Adipocyte (in vitro differentiated cells): ENCODE measurements at regions not wholly inside any gene's neighbourhood (a gene's known extent, or its start where the extent isn't known, plus 50 kb on each side); places are given as distances from the start of the nearest gene placed in this dataset.

Experiments
- DNase-seq: peaks from one replicate; pipeline ENCODE4 v3.0.0-alpha.2; 2015; ENCODE audit warnings: low read depth
- H3K27me3 ChIP-seq: replicated peaks from 2 replicates; pipeline ENCODE4 v1.7.0; 2013; ENCODE audit warnings: mild to moderate bottlenecking, low read length, moderate library complexity; ENCODE audit not compliant: control insufficient read depth, insufficient read depth
- H3K36me3 ChIP-seq: 2 replicates; pipeline ENCODE4 v1.7.0; 2013; ENCODE audit warnings: low read length, mild to moderate bottlenecking, moderate library complexity; ENCODE audit not compliant: control insufficient read depth, insufficient read depth, severe bottlenecking
- H3K4me1 ChIP-seq: 2 replicates; pipeline ENCODE4 v1.7.0; 2013; ENCODE audit warnings: mild to moderate bottlenecking, low read length, moderate library complexity; ENCODE audit not compliant: control insufficient read depth, insufficient read depth
- H3K4me3 ChIP-seq: 2 replicates; pipeline ENCODE4 v1.7.0; 2013; ENCODE audit warnings: mild to moderate bottlenecking, low read length, moderate library complexity
- H3K9ac ChIP-seq: 2 replicates; pipeline ENCODE4 v1.7.0; 2013; ENCODE audit warnings: mild to moderate bottlenecking, low read length, moderate library complexity
- H3K9me3 ChIP-seq: 2 replicates; pipeline ENCODE4 v1.7.0; 2013; ENCODE audit warnings: mild to moderate bottlenecking, low read length, moderate library complexity; ENCODE audit not compliant: control insufficient read depth

DNA sequence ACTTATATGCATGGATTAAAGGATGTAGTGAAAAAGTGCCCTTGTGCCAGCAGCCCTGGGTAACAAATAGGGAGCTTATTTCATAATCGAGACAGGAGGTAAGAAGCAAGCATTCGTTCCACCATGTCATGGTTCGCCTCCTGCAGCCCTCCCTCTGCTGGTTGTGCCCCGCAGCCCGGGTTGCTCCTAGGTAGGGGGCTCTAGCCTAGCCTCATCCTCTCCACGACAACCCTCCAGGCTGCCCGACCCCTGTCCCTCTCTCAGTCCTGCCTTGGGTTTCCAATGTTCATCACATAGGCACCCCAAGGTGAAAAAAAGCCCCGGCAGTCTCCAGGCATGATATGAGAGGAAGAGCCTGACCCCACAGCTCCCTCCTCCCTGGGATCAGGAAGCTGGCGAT lies 75.5 kb upstream of the SYNDIG1 start:
- Histone ChIP-seq H3K36me3 (no peaks in the 10 kb centered on the region), H3K4me1 (no peaks in the 10 kb centered on the region), H3K9ac (no peak overlapping the region), H3K27me3 (peaks cover 48% of the 10 kb centered on the region), H3K4me3 (no peak overlapping the region), H3K9me3 (no peaks in the 10 kb centered on the region)
- DNase-seq = no peak

DNA sequence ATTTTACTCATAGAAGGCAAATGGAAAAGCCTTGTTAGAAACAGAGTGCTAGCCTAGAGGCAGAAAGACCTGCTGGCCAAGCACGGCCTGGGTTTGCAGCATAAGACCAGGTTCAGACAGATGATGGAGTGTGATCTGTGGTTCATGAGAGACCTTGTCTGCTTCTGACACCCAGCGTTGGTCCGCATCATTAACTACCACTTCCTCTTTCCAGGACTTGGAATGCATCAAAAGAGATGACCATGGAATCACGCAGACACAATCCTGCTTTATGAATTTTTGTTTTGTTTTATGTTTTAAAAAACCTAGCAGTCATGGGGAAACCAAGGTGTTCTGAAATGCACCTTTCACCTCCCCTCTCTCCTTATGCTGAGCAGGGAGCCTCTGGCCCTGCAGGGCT lies 76.8 kb upstream of the SYNDIG1 start:
- no peak for DNase-seq

GRCh38 chr20:24389686-24390085 lies 79.7 kb upstream of the SYNDIG1 start:
- no peak for DNase-seq

More for the DNA sequence above, 76.8 kb upstream of the SYNDIG1 start:
- Histone ChIP-seq H3K4me1 (no peaks in the 10 kb centered on the region), H3K9me3 (no peaks in the 10 kb centered on the region), H3K4me3 (no peak overlapping the region), H3K27me3 (peaks cover 60% of the 10 kb centered on the region), H3K9ac (no peak overlapping the region), H3K36me3 (no peaks in the 10 kb centered on the region)

DNA sequence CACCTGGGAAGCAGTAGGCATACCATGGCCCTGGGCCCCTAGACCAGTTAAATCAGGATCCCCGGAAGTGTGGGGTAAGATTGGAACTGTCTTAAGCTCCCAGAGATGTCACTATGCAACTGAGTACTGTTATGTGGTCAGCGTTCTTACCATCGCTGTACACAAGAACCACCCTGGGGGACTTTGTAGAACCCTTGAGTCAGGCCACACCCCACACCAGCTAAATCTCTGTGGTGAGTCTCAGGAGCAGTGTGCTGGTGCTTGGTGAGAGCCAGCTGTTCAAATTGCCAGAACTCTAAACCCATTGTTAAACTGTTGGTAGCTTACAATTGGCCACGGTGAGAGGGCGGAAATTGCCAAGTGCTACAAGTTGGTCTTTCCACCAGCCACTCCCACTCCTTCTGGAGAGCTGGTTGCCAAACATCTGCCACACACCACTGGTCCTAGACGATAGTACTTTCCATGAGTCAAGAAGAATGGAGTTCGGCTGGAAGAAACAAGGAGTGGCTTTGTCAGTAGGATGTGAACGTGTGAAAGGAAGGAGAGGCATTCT lies 80.5 kb upstream of the SYNDIG1 start:
- no peak for DNase-seq
- H3K36me3 ChIP-seq = no peaks in the 10 kb centered on the region
- H3K27me3 ChIP-seq = peaks cover 58% of the 10 kb centered on the region
- H3K9me3 ChIP-seq = no peaks in the 10 kb centered on the region
- H3K4me1 ChIP-seq = no peaks in the 10 kb centered on the region
- no peak overlapping the region for H3K9ac ChIP-seq
- no peak overlapping the region for H3K4me3 ChIP-seq

More at GRCh38 chr20:24389686-24390085, 79.7 kb upstream of the SYNDIG1 start:
- H3K9ac ChIP-seq = no peak overlapping the region
- H3K27me3 ChIP-seq = peaks cover 58% of the 10 kb centered on the region
- no peaks in the 10 kb centered on the region for H3K9me3 ChIP-seq
- no peaks in the 10 kb centered on the region for H3K36me3 ChIP-seq
- no peak overlapping the region for H3K4me3 ChIP-seq
- H3K4me1 ChIP-seq = no peaks in the 10 kb centered on the region

- peaks cover 54% of the 10 kb centered on the region for H3K27me3 ChIP-seq
- no peak overlapping the region for H3K4me3 ChIP-seq
- H3K36me3 ChIP-seq = no peaks in the 10 kb centered on the region
- H3K9me3 ChIP-seq = no peaks in the 10 kb centered on the region
- no peaks in the 10 kb centered on the region for H3K4me1 ChIP-seq
- no peak for DNase-seq
- H3K9ac ChIP-seq = no peak overlapping the region
Measured at GRCh38 chr20:24385547-24385946, 83.9 kb upstream of the SYNDIG1 start.

DNA sequence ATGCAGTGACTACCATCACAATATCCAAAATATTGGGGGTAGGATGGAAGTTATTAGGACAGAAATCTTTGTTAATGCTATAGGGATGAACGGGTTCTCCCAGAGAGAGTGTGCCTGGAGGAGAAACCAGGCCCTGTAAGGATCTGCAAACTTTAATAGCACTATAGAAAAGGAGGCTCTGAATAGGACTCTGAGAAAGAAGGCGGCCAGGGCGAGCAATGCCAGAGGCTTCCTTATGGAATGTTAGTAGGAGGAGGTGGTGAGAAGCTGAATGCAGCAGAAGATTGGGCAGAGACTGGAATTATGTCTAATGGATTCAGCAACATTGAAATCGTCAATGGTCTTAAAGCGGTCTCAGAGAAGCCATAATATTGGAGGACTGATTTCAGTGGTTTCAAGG lies 84.6 kb upstream of the SYNDIG1 start:
- Histone ChIP-seq H3K27me3 (peaks cover 48% of the 10 kb centered on the region), H3K4me3 (no peak overlapping the region), H3K9me3 (no peaks in the 10 kb centered on the region), H3K9ac (no peak overlapping the region), H3K4me1 (peaks cover 2% of the 10 kb centered on the region), H3K36me3 (no peaks in the 10 kb centered on the region)
- DNase-seq = no peak

- no peak overlapping the region for H3K4me3 ChIP-seq
- DNase-seq = no peak
- peaks cover 15% of the 10 kb centered on the region for H3K4me1 ChIP-seq
- no peaks in the 10 kb centered on the region for H3K36me3 ChIP-seq
- H3K27me3 ChIP-seq = peaks cover 29% of the 10 kb centered on the region
- H3K9ac ChIP-seq = no peak overlapping the region
- H3K9me3 ChIP-seq = no peaks in the 10 kb centered on the region
Measured at GRCh38 chr20:24382743-24383142, 86.7 kb upstream of the SYNDIG1 start.

- no peaks in the 10 kb centered on the region for H3K9me3 ChIP-seq
- H3K9ac ChIP-seq = no peak overlapping the region
- peaks cover 29% of the 10 kb centered on the region for H3K27me3 ChIP-seq
- no peak for DNase-seq
- peaks cover 15% of the 10 kb centered on the region for H3K4me1 ChIP-seq
- H3K4me3 ChIP-seq = no peak overlapping the region
- H3K36me3 ChIP-seq = no peaks in the 10 kb centered on the region
Measured at GRCh38 chr20:24382331-24382730, 87.1 kb upstream of the SYNDIG1 start.

- peaks cover 29% of the 10 kb centered on the region for H3K27me3 ChIP-seq
- H3K9me3 ChIP-seq = no peaks in the 10 kb centered on the region
- H3K4me1 ChIP-seq = peaks cover 19% of the 10 kb centered on the region
- no peak for DNase-seq
- no peak overlapping the region for H3K4me3 ChIP-seq
- H3K36me3 ChIP-seq = no peaks in the 10 kb centered on the region
- H3K9ac ChIP-seq = no peak overlapping the region
Measured at GRCh38 chr20:24381886-24382285, 87.5 kb upstream of the SYNDIG1 start.

DNA sequence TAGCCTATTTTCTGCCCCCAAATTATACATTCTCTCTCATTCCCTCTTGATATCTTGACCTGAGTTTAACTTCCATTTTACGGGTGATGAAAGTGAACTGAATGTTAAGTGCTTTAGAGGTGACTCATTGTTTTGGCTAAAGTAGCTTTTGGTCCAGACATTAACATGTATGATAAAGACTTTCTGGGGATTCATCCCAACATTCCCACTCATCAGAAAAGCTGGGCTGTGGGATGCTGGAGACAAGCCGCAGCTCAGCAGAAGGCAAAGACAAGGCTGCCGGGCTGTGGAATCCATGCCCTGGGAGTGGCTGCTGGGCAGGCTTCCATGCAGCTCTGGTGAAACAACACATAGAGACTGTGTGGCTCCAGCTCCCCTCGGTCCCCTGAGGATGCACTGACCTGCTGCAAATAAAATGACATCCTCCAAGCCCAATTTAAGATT lies 89.9 kb upstream of the SYNDIG1 start:
- Histone ChIP-seq H3K9ac (peak overlapping the region; percentile 50), H3K27me3 (peaks cover 20% of the 10 kb centered on the region), H3K9me3 (no peaks in the 10 kb centered on the region), H3K36me3 (no peaks in the 10 kb centered on the region), H3K4me1 (peaks cover 28% of the 10 kb centered on the region), H3K4me3 (peak overlapping the region; percentile 35)
- DNase-seq = peak; percentile 58

GRCh38 chr20:24378661-24379483 lies 90.6 kb upstream of the SYNDIG1 start:
- Histone ChIP-seq H3K9me3 (no peaks in the 10 kb centered on the region), H3K9ac (peak overlapping the region; percentile 50), H3K4me3 (peak overlapping the region; percentile 35), H3K36me3 (no peaks in the 10 kb centered on the region), H3K27me3 (peaks cover 14% of the 10 kb centered on the region), H3K4me1 (peaks cover 28% of the 10 kb centered on the region)
- DNase-seq = no peak
